ENCODE measurements at regions not wholly inside any gene's neighbourhood (a gene's known extent, or its start where the extent isn't known, plus 50 kb on each side); places are given as distances from the start of the nearest gene placed in this dataset.
"Not testable (repeated sequence)": the region's sequence is repeated elsewhere in the genome, so short reads cannot be mapped to it uniquely, and the experiment has no call there.

DNA sequence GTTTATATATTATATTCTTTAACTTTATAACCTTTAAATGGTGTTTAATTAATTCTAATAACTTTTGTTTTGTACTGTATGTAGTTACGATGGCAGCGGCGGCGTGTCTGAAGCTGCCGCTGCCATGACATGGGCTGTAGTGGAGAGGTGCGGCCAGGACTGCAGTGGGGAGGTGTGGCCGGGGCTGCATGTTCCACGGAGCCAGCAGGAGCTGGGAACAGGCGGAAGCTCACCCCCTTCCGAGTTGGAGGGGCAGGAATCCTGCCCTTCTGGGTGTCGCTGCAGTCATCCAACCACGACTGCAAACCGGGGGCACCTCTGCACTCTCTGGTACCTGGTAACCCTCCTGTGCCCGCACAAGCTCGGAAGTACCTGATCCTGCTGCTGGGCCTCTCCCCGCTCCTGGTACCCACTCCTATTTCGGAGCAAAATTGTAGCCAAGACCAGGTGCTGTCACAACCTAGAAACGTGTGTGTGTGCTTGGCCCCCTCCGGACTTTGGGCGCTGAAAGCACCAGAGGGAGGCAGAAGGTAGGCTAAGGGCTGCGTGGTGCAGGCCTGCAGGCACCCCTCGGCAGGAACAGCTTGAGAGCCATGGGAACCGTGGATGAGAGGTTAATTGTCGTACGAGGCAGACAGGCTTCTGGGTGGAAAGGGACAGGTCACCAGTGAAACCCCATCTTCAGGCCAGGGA, 1329.7 kb upstream of the SLC39A10 start:
- DNase-seq, result no peak

DNA sequence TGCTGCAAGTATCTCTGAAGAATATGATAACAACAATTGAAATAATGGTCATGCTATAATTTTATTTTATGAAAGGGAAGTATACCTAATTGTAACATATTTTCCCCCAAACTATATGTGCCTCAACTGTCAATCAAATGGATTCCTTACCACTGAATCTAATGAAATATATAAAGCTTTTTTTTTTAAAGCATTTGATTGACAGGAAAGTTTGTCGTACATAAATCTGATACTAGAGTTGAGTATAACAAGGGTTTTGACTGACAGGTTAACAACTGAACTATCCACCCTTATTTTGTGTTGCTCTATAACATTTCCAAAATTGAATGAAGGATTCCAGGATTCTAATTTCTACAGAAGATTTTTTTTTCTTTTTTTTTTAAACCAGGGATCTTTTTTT, 1333.3 kb upstream of the SLC39A10 start:
- DNase-seq, result no peak

DNA sequence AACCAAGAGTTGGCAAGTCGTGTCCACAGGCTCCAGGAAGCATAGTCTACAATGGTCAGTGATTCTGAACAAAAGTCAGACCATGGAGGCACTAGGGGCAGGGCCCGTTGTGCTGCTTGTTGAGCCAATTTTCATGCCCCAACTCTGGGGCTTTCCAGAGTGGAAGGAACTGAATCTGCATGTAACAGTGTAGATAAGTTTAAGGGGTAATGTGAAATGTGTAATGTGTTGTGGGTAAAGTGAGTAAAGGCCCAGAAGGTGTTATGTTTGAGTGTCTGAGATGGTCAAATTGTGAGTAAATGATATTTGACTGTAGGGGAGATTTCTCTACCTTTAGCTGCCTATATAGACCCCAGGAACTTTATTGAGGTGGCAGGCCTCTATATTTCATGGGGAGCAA, 1336.5 kb upstream of the SLC39A10 start:
- no peak for DNase-seq

DNA sequence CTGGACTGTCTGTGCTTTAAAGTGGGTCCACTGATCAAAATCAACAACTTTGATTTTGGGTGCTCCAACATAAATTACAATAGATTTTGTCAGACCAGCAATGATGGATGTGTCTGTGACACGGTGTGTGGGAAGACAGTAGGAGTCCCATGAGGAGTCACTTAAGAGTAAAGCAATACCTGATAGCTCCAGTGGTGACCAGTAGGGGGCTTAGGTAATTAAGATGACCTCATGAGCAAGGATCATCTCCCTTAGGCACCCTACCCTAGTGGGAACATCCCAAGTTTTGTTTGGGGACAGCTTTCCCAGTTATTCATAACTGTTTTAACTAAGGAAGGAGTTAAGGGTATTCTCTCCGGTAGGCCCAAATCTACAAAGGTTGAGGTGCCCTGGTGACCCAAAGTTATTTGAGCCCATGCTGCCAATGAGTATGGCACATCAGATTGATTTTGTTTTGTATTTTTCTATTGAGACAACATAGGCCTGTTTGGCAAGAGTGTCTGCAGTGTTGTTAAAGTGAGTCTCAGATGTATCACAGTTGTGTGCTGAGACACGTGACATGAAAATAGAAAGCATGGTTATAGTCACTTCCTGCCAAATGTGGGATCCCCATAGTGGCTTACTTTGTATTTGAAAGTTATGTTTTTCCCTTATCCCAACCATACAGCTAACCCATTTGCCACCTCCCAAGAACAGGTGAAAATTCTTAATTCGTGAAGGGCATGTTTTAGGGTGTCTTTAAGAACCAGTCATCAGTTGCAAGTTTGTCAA, 1337.6 kb upstream of the SLC39A10 start:
- DNase-seq, result no peak

DNA sequence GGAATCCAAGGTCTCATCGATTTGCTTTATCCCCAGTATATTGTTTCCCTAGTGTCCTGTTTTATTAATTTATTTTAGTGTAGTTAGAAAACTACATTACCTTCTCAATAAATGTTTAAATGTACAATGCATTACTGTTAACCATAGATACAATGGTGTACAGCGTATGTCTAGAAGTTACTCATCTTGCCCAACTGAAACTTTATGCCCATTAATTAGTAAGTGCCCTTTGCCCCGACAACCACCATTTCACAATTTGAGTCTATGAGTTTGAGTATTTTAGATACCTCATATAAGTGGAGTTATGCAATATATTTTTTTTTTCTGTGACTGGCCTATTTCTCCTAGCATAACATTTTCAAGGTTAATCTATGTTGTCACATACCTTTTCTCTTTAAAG, 1343.0 kb upstream of the SLC39A10 start:
- DNase-seq, result no peak

DNA sequence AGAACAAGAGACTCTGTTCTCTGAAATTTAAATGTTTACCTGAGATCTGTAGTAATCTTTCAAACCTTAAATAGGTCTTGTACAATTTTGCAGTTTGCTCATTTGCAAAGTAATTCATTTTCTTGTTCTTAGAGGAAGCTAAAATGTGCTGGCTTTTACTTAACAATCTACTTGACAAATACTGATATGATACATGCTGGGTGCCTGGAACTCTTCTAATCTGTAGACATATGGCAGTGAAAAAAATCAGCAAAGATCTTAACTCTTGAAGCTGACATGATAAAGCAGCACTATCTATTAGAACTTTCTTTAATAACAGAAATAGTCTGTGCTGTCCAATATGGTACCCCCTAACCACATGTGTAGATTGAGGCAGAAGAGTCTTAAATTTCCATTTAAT, 1352.8 kb upstream of the SLC39A10 start:
- DNase-seq, result no peak

DNA sequence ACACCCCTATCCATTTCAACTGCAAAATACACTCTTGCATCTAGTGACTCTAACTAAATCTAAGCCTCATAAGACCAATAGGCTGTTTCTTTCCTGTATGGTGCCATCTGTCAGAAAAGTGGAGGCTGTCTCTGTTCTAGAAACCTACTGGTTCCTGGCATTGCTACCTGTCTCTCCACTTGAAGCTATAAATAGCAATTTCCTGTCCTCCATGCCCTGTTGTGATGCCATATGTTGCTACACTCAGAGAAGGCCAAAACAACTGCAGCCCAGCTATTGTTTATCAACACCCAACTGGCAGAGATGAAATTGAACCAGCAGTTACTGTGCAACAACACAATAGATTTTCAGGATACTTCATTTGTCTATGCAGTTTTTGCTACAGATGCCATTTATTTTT, 1355.1 kb upstream of the SLC39A10 start:
- no peak for DNase-seq

DNA sequence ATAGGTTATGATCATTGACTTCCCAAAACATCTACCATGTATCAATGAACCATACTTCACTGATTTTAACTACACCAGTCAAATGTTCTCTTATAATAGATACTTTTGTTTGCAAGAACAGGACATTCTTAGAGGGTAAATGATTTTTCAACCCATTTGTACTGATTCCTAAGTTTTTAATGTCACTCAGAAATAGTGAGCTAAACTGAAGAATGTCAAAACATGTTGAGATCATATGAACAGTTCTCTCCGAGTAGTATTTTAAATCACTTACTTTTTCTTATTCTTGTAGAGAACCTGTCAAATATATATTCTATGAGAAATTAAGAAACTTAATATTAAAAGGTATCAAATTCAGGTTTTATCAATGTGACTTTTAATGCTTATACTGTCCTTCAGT, 1362.9 kb upstream of the SLC39A10 start:
- DNase-seq, result no peak

DNA sequence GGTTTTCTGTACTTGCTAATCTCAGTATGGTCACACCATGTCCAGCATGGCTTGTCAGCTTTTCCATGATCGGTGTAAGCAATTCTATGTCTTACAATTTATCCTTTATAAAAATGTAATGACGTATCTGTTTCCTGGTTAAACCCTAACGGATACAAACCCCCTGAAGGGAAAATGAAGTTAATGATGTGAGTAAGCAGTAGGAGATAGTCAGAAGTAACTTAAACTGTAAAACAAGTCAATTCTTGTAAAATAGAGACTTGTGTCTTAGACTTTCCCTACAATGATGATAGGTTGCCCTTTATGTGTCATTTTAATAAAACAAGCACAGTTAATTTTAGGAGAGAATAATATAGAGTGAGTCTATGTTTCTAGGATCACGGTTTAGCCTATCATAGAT, 1365.9 kb upstream of the SLC39A10 start:
- no peak for DNase-seq

DNA sequence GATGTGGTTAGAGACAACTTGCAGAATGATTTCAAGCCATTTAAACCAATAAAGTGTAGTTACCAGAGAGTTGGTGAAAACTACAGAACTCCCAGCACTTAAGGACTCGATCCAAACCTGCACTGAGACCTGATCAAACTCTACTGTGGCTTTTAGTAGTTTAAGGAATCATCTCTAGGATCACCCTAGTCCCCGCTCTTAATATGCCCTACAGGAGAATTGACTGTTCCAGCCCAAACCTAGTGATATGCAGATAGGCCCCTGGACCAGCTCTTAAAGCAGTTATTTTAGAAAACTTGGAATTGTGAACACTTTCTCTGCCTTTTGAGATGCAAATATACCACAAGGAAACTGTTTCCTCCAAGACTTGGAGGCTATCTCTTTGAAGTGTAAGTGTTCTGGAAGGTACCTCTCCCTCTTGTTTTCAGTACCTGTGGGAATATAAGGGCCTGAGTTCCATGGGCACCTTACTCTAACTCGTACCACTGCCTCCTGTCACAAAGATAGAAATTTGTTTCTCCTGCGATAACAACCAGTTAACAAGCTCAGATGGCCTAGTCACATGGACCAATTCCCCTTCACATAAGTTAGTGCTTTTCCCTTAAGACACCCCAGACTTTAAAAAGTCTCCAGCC, 1367.2 kb upstream of the SLC39A10 start:
- no peak for DNase-seq

DNA sequence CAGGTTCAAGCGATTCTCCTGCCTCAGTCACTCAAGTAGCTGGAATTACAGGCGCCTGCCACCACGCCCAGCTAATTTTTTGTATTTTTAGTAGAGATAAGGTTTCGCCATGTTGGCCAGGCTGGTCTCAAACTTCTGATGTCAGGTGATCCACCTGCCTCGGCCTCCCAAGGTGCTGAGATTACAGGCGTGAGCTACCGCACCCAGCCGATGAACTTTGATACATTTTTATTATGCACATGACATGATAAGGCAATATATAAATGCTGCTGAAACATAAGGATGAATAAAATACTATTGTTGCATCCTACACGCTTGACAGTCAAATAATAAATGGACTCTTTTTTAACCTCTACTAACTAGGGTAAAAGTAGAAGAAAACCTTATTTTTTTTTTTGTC, 1380.4 kb upstream of the SLC39A10 start:
- not testable (repeated sequence) for DNase-seq

DNA sequence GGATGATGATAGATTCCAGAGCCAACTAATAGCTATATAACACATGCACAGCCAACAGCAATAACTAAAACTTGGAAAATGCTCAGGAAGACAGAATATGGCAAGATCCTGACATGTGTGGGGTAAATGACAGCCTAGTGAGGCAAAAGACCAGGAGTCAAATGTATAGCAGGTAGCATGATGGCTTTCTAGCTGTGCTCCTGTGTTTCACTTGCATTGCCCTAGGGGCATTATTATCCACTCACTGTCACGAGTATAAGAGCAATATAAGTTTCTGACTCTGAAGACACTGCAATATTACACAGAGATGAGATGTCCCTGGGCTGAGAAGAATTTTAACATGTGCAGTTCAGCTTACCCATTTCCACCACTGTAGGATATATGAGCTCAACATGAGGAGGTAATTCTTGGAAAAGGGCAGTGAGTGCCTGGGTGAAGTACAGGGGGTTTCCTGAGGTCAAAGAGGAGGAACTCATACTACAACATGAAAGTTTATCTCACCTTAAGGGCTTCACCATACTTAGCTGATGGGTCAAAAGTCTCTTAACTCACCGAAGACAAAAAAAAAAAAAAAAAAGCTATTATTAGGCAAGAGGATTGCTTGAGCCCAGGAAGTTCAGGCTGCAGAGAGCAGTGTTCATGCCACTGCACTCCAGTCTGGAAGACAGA, 1385.6 kb upstream of the SLC39A10 start:
- DNase-seq, result no peak

DNA sequence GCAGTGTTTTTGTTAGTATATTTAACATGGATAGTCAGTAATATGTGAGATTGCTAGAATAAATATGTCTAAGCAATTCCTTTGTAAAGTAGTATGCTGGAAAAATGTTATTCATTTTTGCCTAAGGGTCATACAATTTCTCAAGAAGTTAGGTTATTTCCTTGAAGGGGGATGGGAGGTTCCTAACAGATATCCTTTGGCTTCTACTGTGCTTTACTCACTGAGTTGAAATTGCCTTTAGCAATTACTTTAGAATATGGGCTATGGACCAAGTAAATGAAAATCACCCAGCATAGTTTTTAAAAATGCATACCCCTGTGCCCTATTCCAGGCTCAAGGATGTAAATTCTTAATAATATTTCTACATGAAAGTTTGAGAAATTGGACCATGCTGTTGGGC, 1386.4 kb upstream of the SLC39A10 start:
- DNase-seq, result no peak

DNA sequence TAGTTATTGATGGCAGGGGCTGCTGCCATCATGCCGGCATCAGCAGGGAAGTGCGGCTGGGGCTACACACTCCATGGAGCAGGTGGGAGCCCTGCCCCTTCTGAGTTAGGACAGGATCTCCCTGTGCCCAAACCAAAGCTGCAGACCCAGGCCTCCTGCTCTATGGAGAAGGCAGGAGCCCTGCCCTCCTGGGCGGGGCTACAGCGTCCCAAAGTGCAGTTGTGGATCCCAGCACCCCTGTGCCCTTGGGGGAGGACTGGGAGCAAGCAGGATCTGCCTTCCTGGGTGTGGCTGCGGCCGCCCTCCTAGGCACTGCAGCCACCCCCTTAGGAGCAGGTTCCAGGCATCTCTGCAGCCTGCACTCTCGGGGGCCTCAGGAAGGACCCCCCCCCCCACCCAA, 1392.4 kb upstream of the SLC39A10 start:
- no peak for DNase-seq

DNA sequence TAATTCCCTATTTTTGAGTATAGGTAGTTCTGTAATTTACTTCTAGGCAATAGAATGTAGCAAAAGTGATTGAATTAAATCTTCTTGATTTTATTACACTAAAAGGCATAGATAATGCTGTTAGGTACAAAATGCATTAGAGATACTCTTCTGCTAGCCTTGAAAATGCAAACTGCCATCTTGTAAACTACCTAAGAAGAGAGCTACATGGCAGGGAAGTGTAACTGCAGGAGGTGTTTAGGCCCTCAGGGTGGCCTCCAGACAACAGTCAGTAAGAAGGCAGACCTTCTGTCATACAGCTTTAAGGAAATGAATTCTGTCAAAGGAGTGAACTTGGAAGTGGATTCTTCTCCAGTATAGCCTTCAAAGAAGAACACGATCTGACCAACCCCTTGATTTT, 1396.8 kb upstream of the SLC39A10 start:
- no peak for DNase-seq

DNA sequence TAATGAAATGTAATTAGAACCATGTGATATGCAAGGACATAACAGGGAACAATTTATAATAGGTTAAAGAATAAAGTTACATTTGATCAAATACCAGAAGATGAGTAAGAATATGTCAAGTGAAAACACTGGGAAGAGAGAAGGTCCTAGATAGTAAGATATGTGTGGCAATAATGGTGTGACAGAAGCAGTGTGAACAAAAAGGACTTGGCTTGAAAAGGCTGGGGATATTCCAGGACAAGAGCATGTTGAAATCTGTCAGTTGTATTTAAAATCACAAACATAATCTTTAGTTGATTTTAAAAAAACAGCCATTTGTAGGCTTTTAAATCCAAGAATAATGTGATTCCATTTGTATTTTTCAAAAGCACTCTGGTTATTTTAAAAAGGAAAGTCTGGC, 1399.9 kb upstream of the SLC39A10 start:
- no peak for DNase-seq

DNA sequence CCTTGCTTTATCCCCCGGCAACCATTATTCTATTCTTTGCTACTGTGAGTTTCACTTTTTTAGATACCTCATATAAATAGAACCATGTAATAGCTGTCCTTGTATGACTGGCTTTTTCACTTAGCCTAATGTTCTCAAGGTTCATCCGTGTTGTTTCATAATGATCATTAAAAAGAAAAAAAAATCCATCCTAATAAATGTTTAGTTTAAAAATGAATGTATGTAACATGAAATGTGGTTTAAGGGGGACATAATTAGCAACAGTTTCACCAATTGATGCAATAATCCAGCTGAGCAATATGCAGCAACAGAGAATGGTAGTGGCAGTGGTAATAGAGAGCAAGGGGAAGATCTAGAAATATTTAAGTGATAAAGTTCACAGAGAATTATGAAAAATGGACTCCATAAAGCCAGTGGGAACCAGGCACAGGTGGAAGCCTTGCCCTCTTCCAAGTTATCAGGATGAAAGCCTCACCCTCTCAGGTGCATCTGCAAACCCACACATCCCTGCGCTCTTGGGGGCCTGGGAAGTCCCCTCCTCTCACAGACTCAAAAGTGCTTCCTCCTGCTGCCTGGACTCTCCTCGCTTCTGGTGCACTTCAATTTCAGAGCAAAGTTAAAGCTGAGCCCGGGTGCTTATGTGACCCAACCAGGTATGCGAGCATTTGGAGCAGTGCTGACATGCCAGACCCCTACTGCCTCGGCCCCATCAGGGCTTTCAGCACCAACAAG, 1403.3 kb upstream of the SLC39A10 start:
- DNase-seq, result no peak

DNA sequence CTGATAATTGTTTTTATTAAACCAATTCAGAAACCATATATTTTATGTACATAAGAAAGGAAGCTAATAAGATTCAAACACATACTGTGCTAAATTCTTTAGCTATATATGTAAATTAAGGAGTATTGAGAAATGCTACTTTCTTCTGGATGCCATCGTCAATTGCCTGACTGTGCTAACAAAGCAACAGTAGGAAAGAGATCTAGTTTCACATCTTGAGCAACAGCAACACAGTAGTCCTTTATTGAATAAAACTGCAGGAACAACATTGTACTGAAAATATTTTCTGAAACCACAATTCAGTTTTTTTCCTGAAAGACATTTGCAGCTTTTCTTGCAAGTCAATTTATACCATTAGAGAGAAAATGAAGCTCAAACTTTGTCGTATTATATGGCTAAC, 1404.9 kb upstream of the SLC39A10 start:
- no peak for DNase-seq

DNA sequence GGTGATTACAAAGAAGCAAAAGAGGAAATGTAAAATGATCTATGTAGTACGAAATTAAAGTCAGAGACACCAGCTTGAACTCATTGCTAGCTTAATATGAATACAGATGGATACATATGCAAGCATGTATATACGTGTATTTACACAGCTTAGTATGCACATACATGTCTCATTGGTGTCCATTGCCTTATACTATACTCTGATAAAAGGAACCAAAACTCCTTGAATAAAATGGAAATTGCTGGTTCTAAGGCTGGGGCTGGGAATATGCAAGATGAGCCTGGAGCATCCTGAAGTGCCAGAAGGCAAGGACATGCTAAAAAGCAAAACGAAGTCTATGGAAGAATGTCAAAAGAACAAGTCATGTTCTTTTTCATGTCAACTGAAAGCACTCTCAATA, 1424.4 kb upstream of the SLC39A10 start:
- DNase-seq, result no peak

DNA sequence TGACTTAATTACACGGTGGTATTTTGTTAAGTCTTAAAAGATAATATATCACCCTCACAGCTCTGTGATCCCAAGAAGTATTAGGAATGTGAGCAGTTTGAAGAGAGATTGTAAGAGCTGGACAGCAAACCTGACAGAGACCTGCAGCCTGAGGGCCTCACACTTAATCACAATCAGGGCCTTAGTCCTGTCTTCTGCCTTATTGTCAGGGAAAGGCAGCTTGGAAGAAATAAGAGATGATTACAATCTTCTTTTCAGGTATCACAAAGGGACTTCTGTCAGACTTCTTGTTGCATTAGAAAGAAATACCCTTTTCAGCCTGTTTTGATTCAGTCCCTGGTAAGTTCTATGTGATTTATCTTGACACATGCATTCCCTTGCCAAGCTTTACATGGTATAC, 1433.8 kb upstream of the SLC39A10 start:
- peak; percentile 10 for DNase-seq

DNA sequence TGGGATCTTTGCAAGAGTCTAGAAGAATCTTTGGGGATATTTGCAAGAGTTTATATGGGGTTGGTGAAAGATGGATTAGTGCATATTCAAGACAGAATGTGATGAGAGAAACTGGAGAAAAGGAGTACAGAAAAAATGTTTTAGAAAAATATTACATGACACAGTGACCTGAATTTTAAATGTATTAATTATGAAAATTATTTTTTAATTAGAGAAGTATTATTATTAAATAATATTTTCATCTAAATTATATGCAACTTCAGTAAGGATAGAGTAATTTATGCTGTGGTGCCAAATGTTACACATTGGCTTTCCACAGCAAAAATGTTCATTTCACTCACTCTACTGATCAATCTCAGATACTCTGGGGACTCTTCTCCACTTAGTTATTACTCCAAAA, 1442.8 kb upstream of the SLC39A10 start:
- DNase-seq, result no peak

DNA sequence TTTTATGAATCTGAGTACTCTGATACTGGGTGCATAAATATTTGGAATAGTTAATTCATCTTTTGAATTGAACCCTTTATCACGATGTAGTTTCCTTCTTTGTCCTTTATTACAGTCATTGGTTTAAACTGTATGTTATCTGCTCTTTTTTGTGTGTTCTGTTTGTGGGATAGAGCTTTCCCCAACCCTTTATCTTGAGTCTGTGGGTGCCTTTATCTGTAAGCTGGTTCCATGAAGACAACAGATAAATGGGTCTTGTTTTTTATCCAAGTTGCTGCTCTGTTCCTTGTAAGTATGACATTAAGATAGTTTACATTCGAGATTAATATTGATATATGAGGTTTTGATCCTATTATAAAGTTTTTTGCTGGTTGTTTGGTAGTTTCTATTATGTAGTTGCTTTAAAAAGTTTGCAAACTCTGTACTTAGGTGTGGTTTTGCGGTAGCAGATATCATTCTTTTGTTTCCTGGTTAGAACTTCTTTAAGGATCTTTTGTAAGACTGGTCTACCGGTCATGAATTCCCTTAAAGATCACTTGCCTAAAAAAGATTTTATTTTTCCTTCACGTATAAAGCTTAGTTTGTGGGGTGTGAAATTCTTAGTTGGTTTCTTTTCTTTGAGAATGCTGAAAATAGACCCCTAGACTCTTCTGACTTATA, 1451.3 kb upstream of the SLC39A10 start:
- DNase-seq, result no peak

DNA sequence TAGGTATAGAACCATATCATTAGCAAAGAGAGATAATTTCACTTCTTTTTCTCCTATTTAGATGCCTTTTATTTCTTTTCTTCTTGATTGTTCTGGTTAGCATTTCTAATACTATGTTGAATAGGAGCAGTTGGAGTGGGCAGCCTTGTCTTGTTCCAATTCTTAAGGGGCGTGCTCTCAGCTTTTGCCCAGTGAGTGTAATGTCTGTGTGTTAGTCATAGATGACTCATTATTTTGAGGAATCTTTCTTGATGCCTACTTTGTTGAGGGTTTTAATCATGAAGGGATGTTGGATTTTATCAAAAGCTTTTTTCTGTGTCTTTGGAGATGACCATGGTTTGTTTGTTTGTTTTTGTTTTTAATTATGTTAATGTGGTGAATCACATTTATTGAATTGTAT, 1453.1 kb upstream of the SLC39A10 start:
- no peak for DNase-seq

Measured in NCI-H146 (cell line).